ENCODE measurements at regions not wholly inside any gene's neighbourhood (a gene's known extent, or its start where the extent isn't known, plus 50 kb on each side); places are given as distances from the start of the nearest gene placed in this dataset.

- H3K36me3 ChIP-seq (ENCODE audit: insufficient read depth, low read length), result no peaks in the 10 kb centered on the region
- no peaks in the 10 kb centered on the region for H3F3A ChIP-seq (ENCODE audit: insufficient read depth, low read length)
- no peaks in the 10 kb centered on the region for H3K4me1 ChIP-seq (ENCODE audit: insufficient read depth, low read length, severe bottlenecking)
- H3K9me3 ChIP-seq (ENCODE audit: low read length), result no peaks in the 10 kb centered on the region
- no peak overlapping the region for H3K4me2 ChIP-seq (ENCODE audit: low read length)
- H2AFZ ChIP-seq (ENCODE audit: low read length), result no peak overlapping the region
- H3K79me2 ChIP-seq (ENCODE audit: insufficient read depth, low read length), result no peaks in the 10 kb centered on the region
- no peak overlapping the region for H3K4me3 ChIP-seq (ENCODE audit: low read depth, low read length, poor library complexity, severe bottlenecking)
- no peak for TF ChIP-seq EZH2 (IDR thresholded peaks at IDR 0.05; ENCODE audit: borderline replicate concordance, low read length)
- TF ChIP-seq CTCF (IDR thresholded peaks at IDR 0.05; ENCODE audit: low read length), result no peak
- no peaks in the 10 kb centered on the region for H4K20me1 ChIP-seq (ENCODE audit: insufficient read depth, low read length)
- H3K27me3 ChIP-seq (ENCODE audit: insufficient read depth, low read length), result no peaks in the 10 kb centered on the region
- H3K9me2 ChIP-seq (ENCODE audit: low read depth, low read length), result no peaks in the 10 kb centered on the region
- no peak overlapping the region for H3K27ac ChIP-seq (ENCODE audit: low read depth, low read length, poor library complexity, severe bottlenecking)
- H3K9ac ChIP-seq (ENCODE audit: low read length), result no peak overlapping the region
Observed at GRCh38 chr12:115763376-115763775, 514.1 kb downstream of the MED13L start.

GRCh38 chr12:115762936-115763335 lies 514.6 kb downstream of the MED13L start:
- no peaks in the 10 kb centered on the region for H3K4me1 ChIP-seq (ENCODE audit: insufficient read depth, low read length, severe bottlenecking)
- no peak overlapping the region for H3K4me3 ChIP-seq (ENCODE audit: low read depth, low read length, poor library complexity, severe bottlenecking)
- no peak overlapping the region for H3K4me2 ChIP-seq (ENCODE audit: low read length)
- no peaks in the 10 kb centered on the region for H3K36me3 ChIP-seq (ENCODE audit: insufficient read depth, low read length)
- H3K9ac ChIP-seq (ENCODE audit: low read length), result no peak overlapping the region
- TF ChIP-seq CTCF (IDR thresholded peaks at IDR 0.05; ENCODE audit: low read length), result no peak
- TF ChIP-seq EZH2 (IDR thresholded peaks at IDR 0.05; ENCODE audit: borderline replicate concordance, low read length), result no peak
- no peaks in the 10 kb centered on the region for H4K20me1 ChIP-seq (ENCODE audit: insufficient read depth, low read length)
- H3K27ac ChIP-seq (ENCODE audit: low read depth, low read length, poor library complexity, severe bottlenecking), result no peak overlapping the region
- no peaks in the 10 kb centered on the region for H3F3A ChIP-seq (ENCODE audit: insufficient read depth, low read length)
- no peaks in the 10 kb centered on the region for H3K9me3 ChIP-seq (ENCODE audit: low read length)
- no peaks in the 10 kb centered on the region for H3K9me2 ChIP-seq (ENCODE audit: low read depth, low read length)
- H2AFZ ChIP-seq (ENCODE audit: low read length), result no peak overlapping the region
- no peaks in the 10 kb centered on the region for H3K27me3 ChIP-seq (ENCODE audit: insufficient read depth, low read length)
- H3K79me2 ChIP-seq (ENCODE audit: insufficient read depth, low read length), result no peaks in the 10 kb centered on the region

- no peak overlapping the region for H3K9ac ChIP-seq (ENCODE audit: low read length)
- H3F3A ChIP-seq (ENCODE audit: insufficient read depth, low read length), result no peaks in the 10 kb centered on the region
- H3K4me3 ChIP-seq (ENCODE audit: low read depth, low read length, poor library complexity, severe bottlenecking), result no peak overlapping the region
- no peaks in the 10 kb centered on the region for H3K36me3 ChIP-seq (ENCODE audit: insufficient read depth, low read length)
- H3K27me3 ChIP-seq (ENCODE audit: insufficient read depth, low read length), result no peaks in the 10 kb centered on the region
- no peaks in the 10 kb centered on the region for H3K79me2 ChIP-seq (ENCODE audit: insufficient read depth, low read length)
- H3K27ac ChIP-seq (ENCODE audit: low read depth, low read length, poor library complexity, severe bottlenecking), result no peak overlapping the region
- H3K4me2 ChIP-seq (ENCODE audit: low read length), result no peak overlapping the region
- no peaks in the 10 kb centered on the region for H4K20me1 ChIP-seq (ENCODE audit: insufficient read depth, low read length)
- TF ChIP-seq CTCF (IDR thresholded peaks at IDR 0.05; ENCODE audit: low read length) (no peak), EZH2 (IDR thresholded peaks at IDR 0.05; ENCODE audit: borderline replicate concordance, low read length) (no peak)
- no peaks in the 10 kb centered on the region for H3K9me2 ChIP-seq (ENCODE audit: low read depth, low read length)
- H2AFZ ChIP-seq (ENCODE audit: low read length), result no peak overlapping the region
- H3K9me3 ChIP-seq (ENCODE audit: low read length), result no peaks in the 10 kb centered on the region
- no peaks in the 10 kb centered on the region for H3K4me1 ChIP-seq (ENCODE audit: insufficient read depth, low read length, severe bottlenecking)
Observed at GRCh38 chr12:115761784-115762183, 515.7 kb downstream of the MED13L start.

Measured in OCI-LY1 (cell line).